ENCODE measurements at regions not wholly inside any gene's neighbourhood (a gene's known extent, or its start where the extent isn't known, plus 50 kb on each side); places are given as distances from the start of the nearest gene placed in this dataset.

- BruUV-seq (replicated peaks), result no TSS peak
- Histone ChIP-seq H3K27ac (ENCODE audit: low read depth, low read length) (no peak overlapping the region), H3K9me3 (ENCODE audit: control insufficient read depth in 1 of 2, insufficient read depth in 1 of 2, low read depth in 1 of 2, low read length in 2 of 2) (no peaks in the 10 kb centered on the region), H3K27me3 (ENCODE audit: insufficient read depth, low read length) (no peaks in the 10 kb centered on the region), H2AFZ (ENCODE audit: low read depth, low read length, poor library complexity, severe bottlenecking) (no peak overlapping the region), H4K20me1 (ENCODE audit: insufficient read depth) (no peaks in the 10 kb centered on the region), H3K79me2 (ENCODE audit: insufficient read depth, low read length) (no peaks in the 10 kb centered on the region), H3K9ac (ENCODE audit: low read length) (no peak overlapping the region), H3K4me3 (replicated peaks in 1 of 2; ENCODE audit: low read depth in 1 of 2, low read length in 2 of 2) (no peak overlapping the region), H3K9me2 (ENCODE audit: insufficient read depth) (no peaks in the 10 kb centered on the region), H3K4me2 (ENCODE audit: low read length) (no peak overlapping the region), H3K36me3 (ENCODE audit: control insufficient read depth in 1 of 2, insufficient read depth in 2 of 2, low read length in 2 of 2) (no peaks in the 10 kb centered on the region), H3K4me1 (ENCODE audit: control insufficient read depth in 1 of 2, insufficient read depth in 2 of 2, low read length in 2 of 2) (no peaks in the 10 kb centered on the region)
- no peak for TF ChIP-seq ELF1 (IDR thresholded peaks at IDR 0.05; ENCODE audit: borderline replicate concordance, low read depth)
- no peak for TF ChIP-seq FOSL1 (IDR thresholded peaks at IDR 0.05; ENCODE audit: low read depth)
- TF ChIP-seq ATF3 (IDR thresholded peaks at IDR 0.05), result no peak
- no peak for TF ChIP-seq TCF7L2 (IDR thresholded peaks at IDR 0.05; ENCODE audit: borderline replicate concordance, extremely low read depth, insufficient read depth, insufficient read length)
- no peak for TF ChIP-seq EZH2 (IDR thresholded peaks at IDR 0.05)
- TF ChIP-seq ZNF274 (IDR thresholded peaks at IDR 0.05; ENCODE audit: low read depth, low read length), result no peak
- no peak for TF ChIP-seq SIN3A (IDR thresholded peaks at IDR 0.05; ENCODE audit: low read depth)
- no peak for TF ChIP-seq YY1 (IDR thresholded peaks at IDR 0.05; ENCODE audit: extremely low read depth, insufficient replicate concordance, low read depth, low read length)
- TF ChIP-seq POLR2A (IDR thresholded peaks at IDR 0.05; ENCODE audit: borderline replicate concordance, extremely low read depth, insufficient read depth, insufficient read length), result no peak
- no peak for TF ChIP-seq EGR1 (IDR thresholded peaks at IDR 0.05; ENCODE audit: low read depth)
- TF ChIP-seq, protein P1, sequence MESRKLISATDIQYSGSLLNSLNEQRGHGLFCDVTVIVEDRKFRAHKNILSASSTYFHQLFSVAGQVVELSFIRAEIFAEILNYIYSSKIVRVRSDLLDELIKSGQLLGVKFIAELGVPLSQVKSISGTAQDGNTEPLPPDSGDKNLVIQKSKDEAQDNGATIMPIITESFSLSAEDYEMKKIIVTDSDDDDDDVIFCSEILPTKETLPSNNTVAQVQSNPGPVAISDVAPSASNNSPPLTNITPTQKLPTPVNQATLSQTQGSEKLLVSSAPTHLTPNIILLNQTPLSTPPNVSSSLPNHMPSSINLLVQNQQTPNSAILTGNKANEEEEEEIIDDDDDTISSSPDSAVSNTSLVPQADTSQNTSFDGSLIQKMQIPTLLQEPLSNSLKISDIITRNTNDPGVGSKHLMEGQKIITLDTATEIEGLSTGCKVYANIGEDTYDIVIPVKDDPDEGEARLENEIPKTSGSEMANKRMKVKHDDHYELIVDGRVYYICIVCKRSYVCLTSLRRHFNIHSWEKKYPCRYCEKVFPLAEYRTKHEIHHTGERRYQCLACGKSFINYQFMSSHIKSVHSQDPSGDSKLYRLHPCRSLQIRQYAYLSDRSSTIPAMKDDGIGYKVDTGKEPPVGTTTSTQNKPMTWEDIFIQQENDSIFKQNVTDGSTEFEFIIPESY (IDR thresholded peaks at IDR 0.05; ENCODE audit: extremely low read depth, insufficient replicate concordance, low read length), result no peak
- no peak for TF ChIP-seq EZH2phosphoT487 (IDR thresholded peaks at IDR 0.05; ENCODE audit: borderline replicate concordance)
- TF ChIP-seq, protein P2, sequence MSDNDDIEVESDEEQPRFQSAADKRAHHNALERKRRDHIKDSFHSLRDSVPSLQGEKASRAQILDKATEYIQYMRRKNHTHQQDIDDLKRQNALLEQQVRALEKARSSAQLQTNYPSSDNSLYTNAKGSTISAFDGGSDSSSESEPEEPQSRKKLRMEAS (IDR thresholded peaks at IDR 0.05), result no peak
- TF ChIP-seq REST (IDR thresholded peaks at IDR 0.05; ENCODE audit: low read depth), result no peak
- no peak for TF ChIP-seq POLR2AphosphoS5 (IDR thresholded peaks at IDR 0.05; ENCODE audit: low read depth, low read length)
- ChIA-PET CTCF (no interaction called here), POLR2A (no interaction called here), RAD21 (ENCODE audit: low non-redundant PET in 1 of 2, low total read pairs in 2 of 2, uncharacterized antibody in 2 of 2, unreplicated experiment in 2 of 2) (no interaction called here)
- DNase-seq (ENCODE audit: low read depth, low spot score) (no peak), ATAC-seq (no peak)
- intact Hi-C loops (cut with micrococcal nuclease), result no loop called here
Measured at GRCh38 chr5:121182788-121183490, 668.7 kb upstream of the FTMT start.

Measured in HCT116 (cell line).